SK-N-MC (cell line): ENCODE measurements at regions not wholly inside any gene's neighbourhood (a gene's known extent, or its start where the extent isn't known, plus 50 kb on each side); places are given as distances from the start of the nearest gene placed in this dataset.

Source experiments
- EZH2 ChIP-seq: fragments of 200-600 bp; sonication (generic); IDR thresholded peaks from one replicate; pipeline ENCODE4 v1.6.1; 2017; ENCODE audit warnings: antibody characterized with exemption
- POLR2AphosphoS5 ChIP-seq: IDR thresholded peaks from 2 replicates; pipeline ENCODE4 v1.6.1; 2012; ENCODE audit warnings: mild to moderate bottlenecking, low read depth, low read length, borderline replicate concordance

- TF ChIP-seq EZH2 (no peak), POLR2AphosphoS5 (no peak)
These were observed 90.2 kb downstream of the ZNF467 start for GRCh38 chr7:149683181-149683580.
